ENCODE measurements at regions not wholly inside any gene's neighbourhood (a gene's known extent, or its start where the extent isn't known, plus 50 kb on each side); places are given as distances from the start of the nearest gene placed in this dataset.

- H3K27ac ChIP-seq (ENCODE audit: low read length), result no peak overlapping the region
- H3K79me2 ChIP-seq (ENCODE audit: low read length), result no peaks in the 10 kb centered on the region
These were observed 237.7 kb downstream of the SEC14L1 start for GRCh38 chr17:77378318-77379064.

DNA sequence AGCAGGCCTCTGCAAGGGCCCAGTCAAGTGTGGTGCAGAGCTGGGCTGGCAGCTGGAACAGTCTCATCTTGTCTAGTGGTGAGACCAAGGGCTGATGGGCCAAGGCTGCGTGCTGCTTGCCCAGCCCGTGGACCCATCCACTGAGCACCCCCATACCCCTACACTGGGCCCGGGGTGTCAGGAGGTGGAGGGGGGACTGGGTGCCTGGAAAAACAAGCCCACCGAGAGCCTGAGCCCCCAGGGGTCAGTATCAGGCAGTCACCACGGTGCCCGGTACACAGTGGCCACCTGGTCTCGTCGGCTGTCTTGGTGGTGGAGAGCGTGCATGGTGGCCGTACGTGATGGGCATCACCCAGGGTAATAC is 238.3 kb downstream of the SEC14L1 start:
- Histone ChIP-seq H3K79me2 (ENCODE audit: low read length) (no peaks in the 10 kb centered on the region), H3K4me1 (ENCODE audit: low read length) (no peaks in the 10 kb centered on the region), H3K36me3 (replicated peaks; ENCODE audit: low read depth, low read length) (no peaks in the 10 kb centered on the region), H4K20me1 (ENCODE audit: insufficient read depth, low read length) (no peaks in the 10 kb centered on the region), H3K4me3 (ENCODE audit: low read length) (no peak overlapping the region), H3K4me2 (ENCODE audit: low read length) (no peak overlapping the region), H3K9me3 (ENCODE audit: insufficient read depth, low read length) (no peaks in the 10 kb centered on the region), H3K27me3 (ENCODE audit: low read depth, low read length) (peaks cover 11% of the 10 kb centered on the region; the same call in 1 of the 2 replicates), H3K27ac (ENCODE audit: low read length) (no peak overlapping the region), H2AFZ (ENCODE audit: low read depth, low read length) (no peak overlapping the region), H3K9ac (ENCODE audit: low read length) (no peak overlapping the region)
- TF ChIP-seq CTCF (IDR thresholded peaks at IDR 0.05; ENCODE audit: low read depth, low read length) (no peak), EZH2phosphoT487 (IDR thresholded peaks at IDR 0.05; ENCODE audit: low read depth) (no peak)

More at GRCh38 chr17:77378318-77379064, 237.7 kb downstream of the SEC14L1 start:
- Histone ChIP-seq H3K4me3 (ENCODE audit: low read length) (no peak overlapping the region), H3K36me3 (replicated peaks; ENCODE audit: low read depth, low read length) (no peaks in the 10 kb centered on the region), H3K9me3 (ENCODE audit: insufficient read depth, low read length) (no peaks in the 10 kb centered on the region), H4K20me1 (ENCODE audit: insufficient read depth, low read length) (no peaks in the 10 kb centered on the region), H3K4me1 (ENCODE audit: low read length) (no peaks in the 10 kb centered on the region), H2AFZ (ENCODE audit: low read depth, low read length) (no peak overlapping the region), H3K27me3 (ENCODE audit: low read depth, low read length) (peaks cover 11% of the 10 kb centered on the region; the same call in 1 of the 2 replicates), H3K9ac (ENCODE audit: low read length) (no peak overlapping the region), H3K4me2 (ENCODE audit: low read length) (no peak overlapping the region)
- no peak for TF ChIP-seq CTCF (IDR thresholded peaks at IDR 0.05; ENCODE audit: low read depth, low read length)
- TF ChIP-seq EZH2phosphoT487 (IDR thresholded peaks at IDR 0.05; ENCODE audit: low read depth), result no peak

GRCh38 chr17:77379832-77380231 is 239.1 kb downstream of the SEC14L1 start:
- Histone ChIP-seq H3K4me2 (ENCODE audit: low read length) (no peak overlapping the region), H3K27ac (ENCODE audit: low read length) (no peak overlapping the region), H3K79me2 (ENCODE audit: low read length) (no peaks in the 10 kb centered on the region), H2AFZ (ENCODE audit: low read depth, low read length) (no peak overlapping the region), H3K4me3 (ENCODE audit: low read length) (no peak overlapping the region), H3K27me3 (ENCODE audit: low read depth, low read length) (peaks cover 11% of the 10 kb centered on the region; the same call in 1 of the 2 replicates), H3K9ac (ENCODE audit: low read length) (no peak overlapping the region), H3K36me3 (replicated peaks; ENCODE audit: low read depth, low read length) (no peaks in the 10 kb centered on the region), H3K9me3 (ENCODE audit: insufficient read depth, low read length) (no peaks in the 10 kb centered on the region), H4K20me1 (ENCODE audit: insufficient read depth, low read length) (no peaks in the 10 kb centered on the region), H3K4me1 (ENCODE audit: low read length) (no peaks in the 10 kb centered on the region)
- TF ChIP-seq CTCF (IDR thresholded peaks at IDR 0.05; ENCODE audit: low read depth, low read length), result no peak
- TF ChIP-seq EZH2phosphoT487 (IDR thresholded peaks at IDR 0.05; ENCODE audit: low read depth), result no peak

DNA sequence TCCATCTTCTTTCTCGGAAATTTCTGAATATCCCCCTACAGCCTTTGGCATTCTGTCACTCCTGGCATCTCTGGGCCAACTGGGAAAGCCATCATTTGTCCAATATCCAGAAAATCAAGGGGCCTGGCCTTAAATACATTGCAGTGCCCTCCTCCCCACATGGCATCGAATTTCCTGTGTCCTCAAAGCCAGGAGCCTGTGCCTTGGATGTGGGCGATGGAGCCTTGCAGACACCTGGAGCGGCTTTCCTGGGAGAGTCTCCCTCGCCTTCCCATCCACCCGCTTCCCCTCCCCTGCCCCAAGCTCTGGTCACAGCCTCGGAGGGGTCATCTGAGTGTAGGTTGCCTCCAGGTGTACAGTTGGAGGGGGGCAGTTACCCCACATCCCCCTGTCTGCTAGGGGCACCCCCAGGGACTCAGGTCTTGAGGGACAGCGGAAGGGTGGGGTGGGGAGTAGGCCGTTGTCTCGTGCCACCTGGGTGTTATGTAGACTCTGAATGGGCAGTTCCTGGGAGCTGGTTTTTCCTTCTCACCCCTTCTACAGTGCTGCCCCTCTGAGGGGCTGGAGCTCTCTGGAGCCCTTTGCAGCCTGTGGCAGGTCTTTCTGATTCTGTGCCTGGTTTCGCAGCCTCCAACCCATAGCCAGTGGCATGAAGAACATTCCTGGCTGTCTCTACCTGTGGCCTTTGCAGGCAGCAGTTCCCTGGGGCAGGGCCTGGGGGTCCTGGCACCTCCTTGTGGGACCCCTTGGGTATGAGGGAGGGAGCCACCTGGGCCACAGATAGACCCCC is 239.8 kb downstream of the SEC14L1 start:
- H3K9ac ChIP-seq (ENCODE audit: low read length), result no peak overlapping the region
- H3K9me3 ChIP-seq (ENCODE audit: insufficient read depth, low read length), result no peaks in the 10 kb centered on the region
- H3K36me3 ChIP-seq (replicated peaks; ENCODE audit: low read depth, low read length), result no peaks in the 10 kb centered on the region
- no peak overlapping the region for H3K4me3 ChIP-seq (ENCODE audit: low read length)
- H3K27me3 ChIP-seq (ENCODE audit: low read depth, low read length), result peaks cover 9% of the 10 kb centered on the region; the same call in 1 of the 2 replicates
- no peak overlapping the region for H3K27ac ChIP-seq (ENCODE audit: low read length)
- no peak overlapping the region for H3K4me2 ChIP-seq (ENCODE audit: low read length)
- no peak for TF ChIP-seq CTCF (IDR thresholded peaks at IDR 0.05; ENCODE audit: low read depth, low read length)
- TF ChIP-seq EZH2phosphoT487 (IDR thresholded peaks at IDR 0.05; ENCODE audit: low read depth), result no peak
- H2AFZ ChIP-seq (ENCODE audit: low read depth, low read length), result no peak overlapping the region
- H3K4me1 ChIP-seq (ENCODE audit: low read length), result no peaks in the 10 kb centered on the region
- no peaks in the 10 kb centered on the region for H4K20me1 ChIP-seq (ENCODE audit: insufficient read depth, low read length)
- H3K79me2 ChIP-seq (ENCODE audit: low read length), result no peaks in the 10 kb centered on the region

Data from OCI-LY3 (cell line).